ENCODE measurements at regions not wholly inside any gene's neighbourhood (a gene's known extent, or its start where the extent isn't known, plus 50 kb on each side); places are given as distances from the start of the nearest gene placed in this dataset.

- TF ChIP-seq GATA3 (IDR thresholded peaks at IDR 0.05; ENCODE audit: low read depth, low read length): no peak
- no peak for TF ChIP-seq GATA2 (IDR thresholded peaks at IDR 0.05; ENCODE audit: low read depth, low read length)
Measured at GRCh38 chr3:111352585-111352984, 189.4 kb upstream of the CD96 start.

GRCh38 chr3:111359261-111360030 is 182.6 kb upstream of the CD96 start:
- no peak for TF ChIP-seq GATA2 (IDR thresholded peaks at IDR 0.05; ENCODE audit: low read depth, low read length)
- TF ChIP-seq GATA3 (IDR thresholded peaks at IDR 0.05; ENCODE audit: low read depth, low read length): no peak

GRCh38 chr3:111362381-111363009 is 179.5 kb upstream of the CD96 start:
- no peak for TF ChIP-seq GATA2 (IDR thresholded peaks at IDR 0.05; ENCODE audit: low read depth, low read length)

GRCh38 chr3:111366515-111366914 is 175.5 kb upstream of the CD96 start:
- TF ChIP-seq GATA2 (IDR thresholded peaks at IDR 0.05; ENCODE audit: low read depth, low read length) (no peak), GATA3 (IDR thresholded peaks at IDR 0.05; ENCODE audit: low read depth, low read length) (no peak)

- TF ChIP-seq GATA3 (IDR thresholded peaks at IDR 0.05; ENCODE audit: low read depth, low read length): no peak
- TF ChIP-seq GATA2 (IDR thresholded peaks at IDR 0.05; ENCODE audit: low read depth, low read length): no peak
Measured at GRCh38 chr3:111368056-111368455, 173.9 kb upstream of the CD96 start.

- no peak for TF ChIP-seq GATA3 (IDR thresholded peaks at IDR 0.05; ENCODE audit: low read depth, low read length)
- TF ChIP-seq GATA2 (IDR thresholded peaks at IDR 0.05; ENCODE audit: low read depth, low read length): no peak
Measured at GRCh38 chr3:111369958-111370357, 172.0 kb upstream of the CD96 start.

- TF ChIP-seq GATA2 (IDR thresholded peaks at IDR 0.05; ENCODE audit: low read depth, low read length): no peak
- TF ChIP-seq GATA3 (IDR thresholded peaks at IDR 0.05; ENCODE audit: low read depth, low read length): no peak
Measured at GRCh38 chr3:111373239-111373638, 168.8 kb upstream of the CD96 start.

GRCh38 chr3:111373861-111374260 is 168.1 kb upstream of the CD96 start:
- no peak for TF ChIP-seq GATA2 (IDR thresholded peaks at IDR 0.05; ENCODE audit: low read depth, low read length)

- TF ChIP-seq GATA2 (IDR thresholded peaks at IDR 0.05; ENCODE audit: low read depth, low read length): no peak; the same call in 1 of the 2 replicates
- TF ChIP-seq GATA3 (IDR thresholded peaks at IDR 0.05; ENCODE audit: low read depth, low read length): no peak
Measured at GRCh38 chr3:111385971-111386495, 156.0 kb upstream of the CD96 start.

- TF ChIP-seq GATA2 (IDR thresholded peaks at IDR 0.05; ENCODE audit: low read depth, low read length) (no peak), GATA3 (IDR thresholded peaks at IDR 0.05; ENCODE audit: low read depth, low read length) (no peak)
Measured at GRCh38 chr3:111392894-111393398, 149.1 kb upstream of the CD96 start.

GRCh38 chr3:111412656-111413055 is 129.3 kb upstream of the CD96 start:
- TF ChIP-seq GATA3 (IDR thresholded peaks at IDR 0.05; ENCODE audit: low read depth, low read length): no peak
- no peak for TF ChIP-seq GATA2 (IDR thresholded peaks at IDR 0.05; ENCODE audit: low read depth, low read length)

- no peak for TF ChIP-seq GATA3 (IDR thresholded peaks at IDR 0.05; ENCODE audit: low read depth, low read length)
- TF ChIP-seq GATA2 (IDR thresholded peaks at IDR 0.05; ENCODE audit: low read depth, low read length): no peak
Measured at GRCh38 chr3:111414531-111414930, 127.5 kb upstream of the CD96 start.

GRCh38 chr3:111415018-111415417 is 127.0 kb upstream of the CD96 start:
- TF ChIP-seq GATA3 (IDR thresholded peaks at IDR 0.05; ENCODE audit: low read depth, low read length) (no peak), GATA2 (IDR thresholded peaks at IDR 0.05; ENCODE audit: low read depth, low read length) (no peak)

- TF ChIP-seq GATA3 (IDR thresholded peaks at IDR 0.05; ENCODE audit: low read depth, low read length) (no peak), GATA2 (IDR thresholded peaks at IDR 0.05; ENCODE audit: low read depth, low read length) (no peak)
Measured at GRCh38 chr3:111418391-111418790, 123.6 kb upstream of the CD96 start.

GRCh38 chr3:111428301-111428700 is 113.7 kb upstream of the CD96 start:
- TF ChIP-seq GATA3 (IDR thresholded peaks at IDR 0.05; ENCODE audit: low read depth, low read length) (no peak), GATA2 (IDR thresholded peaks at IDR 0.05; ENCODE audit: low read depth, low read length) (no peak)

All from SH-SY5Y (cell line).